ENCODE measurements at regions not wholly inside any gene's neighbourhood (a gene's known extent, or its start where the extent isn't known, plus 50 kb on each side); places are given as distances from the start of the nearest gene placed in this dataset.

DNA sequence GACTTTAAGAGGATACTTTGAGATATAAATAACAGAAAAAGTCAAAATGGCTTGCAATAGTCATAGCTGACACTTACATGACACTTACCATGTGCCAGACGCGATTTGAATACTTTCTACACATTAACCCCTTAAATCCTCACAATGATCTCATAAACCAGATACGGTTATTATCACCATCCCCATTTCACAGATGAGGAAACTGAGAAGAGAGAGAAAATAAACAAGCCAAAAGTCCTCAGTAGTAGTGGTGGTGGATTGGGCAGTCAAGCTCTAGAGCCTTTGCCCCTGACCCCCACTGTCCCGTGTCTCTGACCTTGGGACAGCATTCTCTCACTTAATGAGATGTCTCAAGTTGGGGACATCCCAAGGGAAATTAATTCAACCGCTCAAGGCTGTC, 105.2 kb upstream of the TAF1B start:
- no peak for ATAC-seq
- H3K4me3 Mint-ChIP-seq: peak overlapping the region; percentile 85
- H3K9me3 Mint-ChIP-seq: peaks cover 6% of the 10 kb centered on the region
- no peak for DNase-seq (ENCODE audit: low spot score)
- H3K27me3 Mint-ChIP-seq: no peaks in the 10 kb centered on the region
- H3K36me3 Mint-ChIP-seq: peaks cover 1% of the 10 kb centered on the region
- H3K4me1 Mint-ChIP-seq (ENCODE audit: low read depth in 2 of 2): peaks cover 29 to 36% of the 10 kb centered on the region in 2 donors
- H3K27ac Mint-ChIP-seq: peak overlapping the region; percentile 85 to 87

DNA sequence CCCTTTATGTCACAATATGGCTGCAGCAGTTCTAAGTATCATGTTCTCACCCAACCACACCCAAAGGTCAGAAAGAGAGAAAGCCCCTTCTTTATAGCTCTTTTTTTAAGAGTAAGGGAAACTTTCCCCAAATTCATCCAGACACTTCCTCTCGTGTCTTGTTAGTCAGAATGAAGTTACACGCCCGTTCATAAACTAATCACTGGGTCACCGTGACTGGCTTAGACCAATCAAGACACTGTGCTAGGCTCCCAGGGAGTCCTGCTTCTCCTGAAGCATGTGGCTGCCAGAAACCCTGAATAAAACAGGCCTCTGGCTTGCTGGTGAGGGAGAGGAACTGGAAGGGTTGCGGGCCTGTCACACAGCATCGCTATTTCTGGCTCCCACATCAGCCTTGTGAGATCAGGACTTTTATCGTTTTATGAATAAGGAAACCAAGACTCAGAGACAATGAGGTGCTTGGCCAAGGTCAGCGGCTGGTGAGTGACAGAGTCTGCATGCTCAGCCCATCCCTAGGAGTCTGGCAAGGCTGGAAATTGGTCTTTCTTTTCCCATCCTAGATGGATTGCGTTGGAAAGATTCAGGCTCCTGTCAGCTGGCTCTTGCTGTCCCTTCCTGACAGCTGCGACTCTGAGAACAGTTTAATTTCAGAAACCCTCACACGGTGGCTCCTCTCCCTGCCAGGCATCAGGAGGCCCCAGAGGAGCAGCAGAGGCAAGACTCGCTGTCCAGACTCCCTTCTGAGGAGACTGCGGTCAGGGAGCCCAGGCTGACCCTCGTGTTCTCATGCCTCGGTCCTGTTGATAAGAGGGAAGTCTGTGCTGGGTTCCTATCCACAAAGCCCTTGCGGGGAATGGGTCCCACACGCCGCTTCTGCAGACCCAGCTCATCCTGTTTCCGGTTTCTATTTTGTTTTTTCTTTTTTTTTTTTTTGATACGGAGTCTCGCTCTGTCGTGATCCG, 104.5 kb upstream of the TAF1B start:
- peak; percentile 44 for DNase-seq (ENCODE audit: low spot score)
- no peaks in the 10 kb centered on the region for H3K27me3 Mint-ChIP-seq
- no peaks in the 10 kb centered on the region for H3K36me3 Mint-ChIP-seq
- peak overlapping the region; percentile 85 for H3K4me3 Mint-ChIP-seq
- peak; percentile 63 to 69 for ATAC-seq
- H3K27ac Mint-ChIP-seq: peak overlapping the region; percentile 85 to 87
- peaks cover 29 to 36% of the 10 kb centered on the region in 2 donors for H3K4me1 Mint-ChIP-seq (ENCODE audit: low read depth in 2 of 2)
- H3K9me3 Mint-ChIP-seq: peaks cover 6% of the 10 kb centered on the region

DNA sequence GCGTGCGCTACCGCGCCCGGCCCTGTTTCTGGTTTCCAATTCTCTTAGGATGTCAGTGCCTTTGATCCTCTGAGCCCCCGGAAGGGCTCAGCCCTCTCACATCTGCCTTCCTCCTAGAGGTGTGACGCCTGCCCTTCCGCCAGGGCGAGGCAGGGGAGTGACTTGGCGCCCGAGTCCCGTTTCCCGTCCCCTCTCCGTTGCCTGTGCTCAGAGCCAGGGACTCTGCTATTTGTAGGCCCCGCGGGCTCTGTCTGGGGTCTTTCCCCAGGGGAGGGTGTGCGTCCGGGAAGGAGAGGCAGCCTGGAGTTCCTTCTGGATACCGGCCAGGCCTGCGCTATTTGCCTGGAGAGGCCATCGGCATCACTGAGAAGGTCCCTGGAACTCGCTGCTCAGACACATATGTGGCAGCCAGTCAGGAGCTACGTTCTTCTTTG, 103.7 kb upstream of the TAF1B start:
- no peaks in the 10 kb centered on the region for H3K27me3 Mint-ChIP-seq
- DNase-seq (ENCODE audit: low spot score): peak; percentile 65
- peak overlapping the region; percentile 85 to 87 for H3K27ac Mint-ChIP-seq
- H3K9me3 Mint-ChIP-seq: peaks cover 6% of the 10 kb centered on the region
- peak overlapping the region; percentile 85 for H3K4me3 Mint-ChIP-seq
- H3K4me1 Mint-ChIP-seq (ENCODE audit: low read depth in 2 of 2): peaks cover 29 to 36% of the 10 kb centered on the region in 2 donors
- peak; percentile 66 to 83 for ATAC-seq
- no peaks in the 10 kb centered on the region for H3K36me3 Mint-ChIP-seq

DNA sequence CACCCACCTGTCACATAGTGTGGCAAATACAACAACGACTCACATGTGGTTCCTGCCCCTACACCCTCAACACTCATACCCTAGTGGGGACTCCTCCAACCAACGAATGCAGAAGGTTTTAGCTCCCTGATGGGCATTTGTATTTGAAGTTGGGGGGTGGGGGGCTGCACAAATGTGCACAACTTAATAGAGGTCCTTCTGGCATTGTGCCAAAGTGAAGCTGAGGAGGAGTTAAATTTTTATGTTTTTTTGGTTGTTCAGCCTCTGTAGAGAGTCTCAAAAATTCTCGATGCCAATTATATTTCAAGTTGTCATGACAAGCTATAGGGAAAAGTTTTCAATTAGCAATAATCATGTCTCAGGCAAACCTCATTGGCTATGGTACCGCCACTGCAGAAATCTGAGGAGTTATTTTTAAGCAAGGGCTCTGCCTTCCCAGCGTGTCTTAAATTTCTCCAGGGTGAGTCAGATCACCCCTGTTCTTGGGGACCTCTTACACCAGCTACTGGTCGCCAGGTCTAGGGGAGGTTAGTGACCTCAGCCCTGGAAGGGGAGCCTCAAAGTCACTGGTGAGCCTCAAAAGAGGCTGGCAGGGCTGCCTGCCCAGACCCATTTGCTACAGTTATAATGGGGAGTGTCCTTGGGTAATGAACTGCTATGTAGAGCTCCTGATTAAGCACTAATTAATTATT, 102.7 kb upstream of the TAF1B start:
- no peak for ATAC-seq
- Mint-ChIP-seq H3K27me3 (no peaks in the 10 kb centered on the region), H3K4me1 (ENCODE audit: low read depth in 2 of 2) (peaks cover 21 to 29% of the 10 kb centered on the region in 2 donors), H3K27ac (peak overlapping the region in 1 of 2 donors; percentile 10), H3K4me3 (no peak overlapping the region), H3K36me3 (no peaks in the 10 kb centered on the region), H3K9me3 (no peaks in the 10 kb centered on the region)
- peak; percentile 26 for DNase-seq (ENCODE audit: low spot score)

DNA sequence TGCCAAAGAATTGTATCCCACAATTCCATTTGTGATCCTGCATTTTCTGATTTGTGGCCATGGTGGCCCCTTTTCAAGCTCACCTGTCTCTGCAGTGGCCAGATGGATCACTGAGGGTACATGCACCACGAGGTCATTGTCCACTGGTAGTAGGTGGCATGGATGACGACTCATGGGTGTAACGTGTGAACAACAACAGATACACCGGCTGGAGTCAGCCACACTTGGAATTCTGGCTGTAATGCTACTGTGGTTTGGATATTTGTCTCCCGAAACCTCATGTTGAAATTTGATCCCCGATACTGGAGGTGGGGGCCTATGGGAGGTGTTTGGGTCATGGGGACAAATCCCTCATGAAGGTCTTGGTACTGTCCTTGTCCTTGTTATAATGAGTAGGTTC, 102.2 kb upstream of the TAF1B start:
- H3K36me3 Mint-ChIP-seq: no peaks in the 10 kb centered on the region
- no peaks in the 10 kb centered on the region for H3K27me3 Mint-ChIP-seq
- no peaks in the 10 kb centered on the region for H3K9me3 Mint-ChIP-seq
- H3K4me1 Mint-ChIP-seq (ENCODE audit: low read depth in 2 of 2): peaks cover 15 to 24% of the 10 kb centered on the region in 2 donors
- DNase-seq (ENCODE audit: low spot score): peak; percentile 31
- no peak for ATAC-seq
- H3K4me3 Mint-ChIP-seq: no peak overlapping the region
- H3K27ac Mint-ChIP-seq: peak overlapping the region in 1 of 2 donors; percentile 10

DNA sequence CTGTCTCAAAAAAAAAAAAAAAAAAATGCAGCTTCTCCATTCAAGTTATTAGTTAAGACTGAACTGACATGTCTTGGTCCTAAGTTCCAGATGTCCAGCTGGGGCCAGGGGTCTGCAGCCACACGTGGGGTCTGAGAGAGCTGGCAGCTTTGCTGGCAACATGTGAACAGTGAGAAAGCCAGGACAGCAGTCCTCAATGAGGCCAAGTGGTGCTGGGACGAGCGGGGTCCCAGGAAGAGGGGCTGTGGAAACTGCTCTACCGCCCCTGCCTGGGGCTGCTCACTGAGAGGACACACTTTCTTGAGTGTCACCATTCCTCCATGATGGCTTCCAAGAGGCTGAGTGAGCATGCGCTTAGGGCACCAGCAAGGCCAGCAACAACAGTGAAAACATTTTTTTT, 100.7 kb upstream of the TAF1B start:
- H3K27ac Mint-ChIP-seq: no peak overlapping the region
- peaks cover 11 to 14% of the 10 kb centered on the region in 2 donors for H3K4me1 Mint-ChIP-seq (ENCODE audit: low read depth in 2 of 2)
- no peaks in the 10 kb centered on the region for H3K27me3 Mint-ChIP-seq

DNA sequence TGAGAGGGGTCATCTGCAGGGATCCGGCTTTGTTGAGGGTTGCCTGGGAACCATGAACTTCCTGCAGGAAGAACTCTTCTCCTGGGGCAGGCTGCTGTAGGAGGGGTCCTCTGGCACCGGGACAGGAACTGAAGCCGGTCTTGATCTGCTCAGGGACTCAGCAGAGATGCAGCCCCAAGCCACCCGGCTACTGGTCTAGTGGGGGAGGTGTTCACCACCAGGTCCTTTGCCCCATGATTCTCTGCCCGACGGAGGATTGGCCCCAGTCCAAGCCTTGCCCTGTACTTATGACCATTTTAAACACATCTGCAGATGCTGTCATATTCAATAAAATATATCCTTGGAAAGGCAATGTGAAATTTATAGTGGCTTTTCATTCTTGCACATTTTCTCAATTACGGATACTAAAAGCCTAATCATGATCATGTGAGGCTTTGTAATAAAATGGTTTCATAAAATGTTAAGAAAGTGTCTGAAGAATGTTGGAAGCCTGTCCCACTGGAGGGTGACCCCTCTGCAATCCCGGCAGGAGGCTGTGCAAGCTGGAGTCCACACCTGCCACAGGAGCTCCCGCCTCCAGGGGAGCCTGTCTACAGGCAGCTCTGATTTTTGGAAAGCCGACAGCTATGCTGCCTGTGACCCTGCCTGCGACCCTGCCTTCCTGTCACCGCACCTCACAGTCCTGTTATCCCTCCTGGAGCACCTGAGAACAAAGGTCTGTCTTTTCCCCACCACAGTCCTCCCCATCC, 98.8 kb upstream of the TAF1B start:
- Mint-ChIP-seq H3K27me3 (no peaks in the 10 kb centered on the region), H3K4me3 (no peak overlapping the region), H3K36me3 (no peaks in the 10 kb centered on the region), H3K9me3 (no peaks in the 10 kb centered on the region), H3K27ac (no peak overlapping the region), H3K4me1 (ENCODE audit: low read depth in 2 of 2) (peaks cover 10 to 12% of the 10 kb centered on the region in 2 donors)
- ATAC-seq: no peak
- peak; percentile 23 for DNase-seq (ENCODE audit: low spot score)

More for the DNA sequence above, 100.7 kb upstream of the TAF1B start:
- Mint-ChIP-seq H3K36me3 (no peaks in the 10 kb centered on the region), H3K4me3 (no peak overlapping the region), H3K9me3 (no peaks in the 10 kb centered on the region)
- DNase-seq (ENCODE audit: low spot score): peak; percentile 51
- ATAC-seq: no peak

DNA sequence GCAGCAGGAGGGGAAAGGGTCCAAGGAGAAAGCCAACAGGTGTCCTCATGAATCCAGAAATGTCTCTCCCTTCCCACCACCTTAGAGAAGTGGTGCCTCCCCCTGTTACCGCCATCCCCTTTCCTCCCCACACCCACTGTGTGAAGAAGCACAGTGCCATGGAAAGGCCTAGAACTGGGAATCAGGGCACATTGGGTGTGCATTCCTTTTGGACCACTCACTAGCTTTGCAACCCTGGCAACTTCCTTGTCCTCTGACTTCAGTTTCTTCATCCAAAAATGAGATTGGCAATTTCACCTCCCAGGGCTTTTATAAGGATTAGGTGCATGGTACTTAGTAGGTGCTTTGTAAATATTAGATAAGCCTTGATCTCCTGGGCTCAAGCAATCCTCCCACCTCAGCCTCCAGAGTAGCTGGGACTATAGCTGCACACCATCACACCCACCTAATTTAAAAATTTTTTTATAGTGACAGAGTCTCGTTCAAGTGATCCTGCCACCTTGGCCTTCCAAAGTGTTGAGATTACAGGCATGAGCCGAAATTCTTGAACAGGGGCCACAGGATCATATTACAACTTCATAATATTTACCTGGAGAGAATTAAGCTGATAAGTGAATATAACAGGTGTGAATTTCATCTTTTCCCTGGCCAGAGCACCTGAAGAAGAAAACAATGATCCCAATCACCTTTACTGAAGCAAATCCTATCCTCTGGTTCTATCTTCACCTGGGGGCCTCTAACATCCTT, 97.9 kb upstream of the TAF1B start:
- H3K9me3 Mint-ChIP-seq: no peaks in the 10 kb centered on the region
- no peak for ATAC-seq
- DNase-seq (ENCODE audit: low spot score): no peak
- no peaks in the 10 kb centered on the region for H3K36me3 Mint-ChIP-seq
- no peak overlapping the region for H3K27ac Mint-ChIP-seq
- no peaks in the 10 kb centered on the region for H3K27me3 Mint-ChIP-seq
- no peak overlapping the region for H3K4me3 Mint-ChIP-seq
- peaks cover 12% of the 10 kb centered on the region in 2 donors for H3K4me1 Mint-ChIP-seq (ENCODE audit: low read depth in 2 of 2)

DNA sequence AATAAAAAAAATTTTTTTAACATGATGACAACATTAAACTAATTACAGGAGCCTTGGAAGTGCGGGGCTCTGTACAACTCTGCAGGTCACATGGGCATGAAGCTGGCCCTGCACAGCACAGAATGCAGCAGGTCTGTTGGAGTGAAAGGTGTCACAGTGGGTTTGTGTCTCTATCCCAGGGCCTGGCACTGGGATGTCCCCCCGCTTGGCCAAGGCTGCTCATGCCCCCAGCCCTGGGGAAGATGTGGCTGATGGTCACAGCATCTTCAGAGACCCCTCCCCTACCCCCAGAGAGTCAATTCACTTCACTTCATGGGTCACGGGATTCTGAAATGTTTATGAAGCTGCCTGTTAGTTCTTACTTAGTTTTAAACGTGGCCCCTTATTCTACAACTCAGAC, 95.9 kb upstream of the TAF1B start:
- no peaks in the 10 kb centered on the region for H3K9me3 Mint-ChIP-seq

GRCh38 chr2:9748577-9748976, 94.7 kb upstream of the TAF1B start:
- Mint-ChIP-seq H3K36me3 (no peaks in the 10 kb centered on the region), H3K27me3 (peaks cover 0 to 3% of the 10 kb centered on the region in 2 donors), H3K4me1 (ENCODE audit: low read depth in 2 of 2) (peaks cover 31 to 41% of the 10 kb centered on the region in 2 donors), H3K4me3 (no peak overlapping the region), H3K9me3 (no peaks in the 10 kb centered on the region), H3K27ac (no peak overlapping the region)
- DNase-seq (ENCODE audit: low spot score) (peak; percentile 51), ATAC-seq (no peak)

More for the DNA sequence above, 95.9 kb upstream of the TAF1B start:
- H3K27ac Mint-ChIP-seq: no peak overlapping the region
- no peak for ATAC-seq
- no peaks in the 10 kb centered on the region for H3K36me3 Mint-ChIP-seq
- H3K4me1 Mint-ChIP-seq (ENCODE audit: low read depth in 2 of 2): peaks cover 23 to 29% of the 10 kb centered on the region in 2 donors
- no peak for DNase-seq (ENCODE audit: low spot score)
- peaks cover 0 to 3% of the 10 kb centered on the region in 2 donors for H3K27me3 Mint-ChIP-seq
- no peak overlapping the region for H3K4me3 Mint-ChIP-seq

DNA sequence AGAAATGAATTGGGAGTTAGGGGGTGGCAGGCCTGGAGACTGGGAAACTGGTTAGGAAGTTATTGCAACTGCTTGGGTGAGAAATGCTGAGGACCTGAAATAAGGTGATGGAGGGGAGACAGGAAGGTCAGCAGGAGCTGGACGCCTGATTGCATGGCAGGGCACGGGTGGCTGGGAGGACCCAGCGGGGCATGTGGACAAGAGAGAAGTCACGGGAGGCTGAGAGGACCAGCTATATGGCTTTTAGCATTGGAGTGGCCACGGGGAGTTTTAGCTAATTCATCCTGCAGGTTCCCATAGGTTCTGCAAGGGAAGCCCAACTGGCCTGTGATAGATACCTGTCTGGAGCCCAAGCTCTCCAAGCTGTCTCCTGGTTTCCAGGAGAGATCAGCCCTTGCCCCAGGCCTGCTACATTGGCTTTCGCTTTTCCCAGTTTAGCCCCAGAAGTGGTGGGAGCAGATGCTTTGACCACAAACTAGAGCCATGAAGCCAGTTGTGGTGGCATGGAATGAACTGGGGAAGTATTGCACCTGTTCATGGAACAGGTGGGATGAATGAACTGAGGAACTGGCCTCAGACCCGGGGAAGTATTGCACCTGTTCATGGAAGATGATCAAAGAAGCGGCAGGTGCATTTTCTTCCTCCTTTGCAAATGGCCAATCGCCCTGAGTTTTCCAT, 93.6 kb upstream of the TAF1B start:
- Mint-ChIP-seq H3K4me1 (ENCODE audit: low read depth in 2 of 2) (peaks cover 40 to 50% of the 10 kb centered on the region in 2 donors), H3K36me3 (no peaks in the 10 kb centered on the region), H3K27ac (no peak overlapping the region), H3K4me3 (no peak overlapping the region), H3K27me3 (peaks cover 0 to 8% of the 10 kb centered on the region in 2 donors), H3K9me3 (no peaks in the 10 kb centered on the region)
- ATAC-seq: no peak
- DNase-seq (ENCODE audit: low spot score): peak; percentile 23
